ENCODE measurements at regions not wholly inside any gene's neighbourhood (a gene's known extent, or its start where the extent isn't known, plus 50 kb on each side); places are given as distances from the start of the nearest gene placed in this dataset.
"Not testable (repeated sequence)": the region's sequence is repeated elsewhere in the genome, so short reads cannot be mapped to it uniquely, and the experiment has no call there.

DNA sequence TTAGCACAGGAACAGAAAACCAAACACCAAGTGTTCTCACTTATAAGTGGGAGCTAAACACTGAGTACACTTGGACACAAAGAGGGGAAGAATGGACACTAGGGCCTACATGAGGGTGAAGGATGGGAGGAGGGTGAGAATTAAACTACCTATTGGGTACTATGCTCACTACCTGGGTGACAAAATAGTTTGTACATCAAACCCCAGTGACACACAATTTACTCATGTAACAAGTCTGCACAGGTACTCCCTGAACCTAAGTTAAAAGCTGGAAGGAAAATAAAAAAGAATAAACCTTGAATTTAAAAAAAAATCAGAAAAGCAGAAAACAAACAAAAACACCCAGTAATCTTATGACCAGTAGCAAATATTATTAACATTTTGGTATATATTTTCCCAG is 188.6 kb downstream of the TFAP2B start:
- H2AFZ ChIP-seq (ENCODE audit: control insufficient read depth, low read depth, low read length): no peak overlapping the region
- POLR2A ChIA-PET: no interaction called here
- BruUV-seq (replicated peaks): no TSS peak
- no peaks in the 10 kb centered on the region for H3K27me3 ChIP-seq (replicated peaks in 1 of 2; ENCODE audit: control insufficient read depth in 2 of 2, insufficient read depth in 2 of 2, low read length in 1 of 2)
- H3K79me2 ChIP-seq (ENCODE audit: control insufficient read depth, insufficient read depth, low read length): no peaks in the 10 kb centered on the region
- no peak overlapping the region for H3K4me3 ChIP-seq
- H3K9ac ChIP-seq (ENCODE audit: control insufficient read depth, insufficient read depth, low read length): no peak overlapping the region
- TF ChIP-seq RAD51 (IDR thresholded peaks at IDR 0.05) (no peak), TAF1 (IDR thresholded peaks at IDR 0.05; ENCODE audit: borderline replicate concordance, low read depth, low read length) (no peak), PAX8 (IDR thresholded peaks at IDR 0.05) (no peak), SMARCA5 (IDR thresholded peaks at IDR 0.05) (no peak)
- TF ChIP-seq, protein P1, sequence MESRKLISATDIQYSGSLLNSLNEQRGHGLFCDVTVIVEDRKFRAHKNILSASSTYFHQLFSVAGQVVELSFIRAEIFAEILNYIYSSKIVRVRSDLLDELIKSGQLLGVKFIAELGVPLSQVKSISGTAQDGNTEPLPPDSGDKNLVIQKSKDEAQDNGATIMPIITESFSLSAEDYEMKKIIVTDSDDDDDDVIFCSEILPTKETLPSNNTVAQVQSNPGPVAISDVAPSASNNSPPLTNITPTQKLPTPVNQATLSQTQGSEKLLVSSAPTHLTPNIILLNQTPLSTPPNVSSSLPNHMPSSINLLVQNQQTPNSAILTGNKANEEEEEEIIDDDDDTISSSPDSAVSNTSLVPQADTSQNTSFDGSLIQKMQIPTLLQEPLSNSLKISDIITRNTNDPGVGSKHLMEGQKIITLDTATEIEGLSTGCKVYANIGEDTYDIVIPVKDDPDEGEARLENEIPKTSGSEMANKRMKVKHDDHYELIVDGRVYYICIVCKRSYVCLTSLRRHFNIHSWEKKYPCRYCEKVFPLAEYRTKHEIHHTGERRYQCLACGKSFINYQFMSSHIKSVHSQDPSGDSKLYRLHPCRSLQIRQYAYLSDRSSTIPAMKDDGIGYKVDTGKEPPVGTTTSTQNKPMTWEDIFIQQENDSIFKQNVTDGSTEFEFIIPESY (IDR thresholded peaks at IDR 0.05): no peak
- TF ChIP-seq, protein P2, sequence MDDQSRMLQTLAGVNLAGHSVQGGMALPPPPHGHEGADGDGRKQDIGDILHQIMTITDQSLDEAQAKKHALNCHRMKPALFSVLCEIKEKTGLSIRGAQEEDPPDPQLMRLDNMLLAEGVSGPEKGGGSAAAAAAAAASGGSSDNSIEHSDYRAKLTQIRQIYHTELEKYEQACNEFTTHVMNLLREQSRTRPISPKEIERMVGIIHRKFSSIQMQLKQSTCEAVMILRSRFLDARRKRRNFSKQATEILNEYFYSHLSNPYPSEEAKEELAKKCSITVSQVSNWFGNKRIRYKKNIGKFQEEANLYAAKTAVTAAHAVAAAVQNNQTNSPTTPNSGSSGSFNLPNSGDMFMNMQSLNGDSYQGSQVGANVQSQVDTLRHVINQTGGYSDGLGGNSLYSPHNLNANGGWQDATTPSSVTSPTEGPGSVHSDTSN (IDR thresholded peaks at IDR 0.05; ENCODE audit: insufficient replicate concordance, low read depth, low read length): no peak
- TF ChIP-seq, protein P3, sequence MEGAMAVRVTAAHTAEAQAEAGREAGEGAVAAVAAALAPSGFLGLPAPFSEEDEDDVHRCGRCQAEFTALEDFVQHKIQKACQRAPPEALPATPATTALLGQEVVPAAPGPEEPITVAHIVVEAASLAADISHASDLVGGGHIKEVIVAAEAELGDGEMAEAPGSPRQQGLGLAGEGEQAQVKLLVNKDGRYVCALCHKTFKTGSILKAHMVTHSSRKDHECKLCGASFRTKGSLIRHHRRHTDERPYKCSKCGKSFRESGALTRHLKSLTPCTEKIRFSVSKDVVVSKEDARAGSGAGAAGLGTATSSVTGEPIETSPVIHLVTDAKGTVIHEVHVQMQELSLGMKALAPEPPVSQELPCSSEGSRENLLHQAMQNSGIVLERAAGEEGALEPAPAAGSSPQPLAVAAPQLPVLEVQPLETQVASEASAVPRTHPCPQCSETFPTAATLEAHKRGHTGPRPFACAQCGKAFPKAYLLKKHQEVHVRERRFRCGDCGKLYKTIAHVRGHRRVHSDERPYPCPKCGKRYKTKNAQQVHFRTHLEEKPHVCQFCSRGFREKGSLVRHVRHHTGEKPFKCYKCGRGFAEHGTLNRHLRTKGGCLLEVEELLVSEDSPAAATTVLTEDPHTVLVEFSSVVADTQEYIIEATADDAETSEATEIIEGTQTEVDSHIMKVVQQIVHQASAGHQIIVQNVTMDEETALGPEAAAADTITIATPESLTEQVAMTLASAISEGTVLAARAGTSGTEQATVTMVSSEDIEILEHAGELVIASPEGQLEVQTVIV (IDR thresholded peaks at IDR 0.05; ENCODE audit: borderline replicate concordance, partially characterized antibody): no peak
- H3K4me2 ChIP-seq (ENCODE audit: control insufficient read depth, insufficient read depth): no peak overlapping the region
- H3K36me3 ChIP-seq (ENCODE audit: control insufficient read depth in 2 of 2, insufficient read depth in 2 of 2, low read length in 1 of 2): no peaks in the 10 kb centered on the region
- no peaks in the 10 kb centered on the region for H4K20me1 ChIP-seq (ENCODE audit: control insufficient read depth, insufficient read depth)
- H3K9me3 ChIP-seq (replicated peaks; ENCODE audit: control insufficient read depth, insufficient read depth, low read length): no peaks in the 10 kb centered on the region
- no peak for FAIRE-seq
- SMC1A ChIA-PET (ENCODE audit: uncharacterized antibody, unreplicated experiment): no interaction called here
- CTCF ChIA-PET: no interaction called here
- no peak for DNase-seq (ENCODE audit: low read depth, low spot score)
- RAD21 ChIA-PET (ENCODE audit: unreplicated experiment): no interaction called here
- no peak for ATAC-seq
- no peaks in the 10 kb centered on the region for H3K4me1 ChIP-seq (ENCODE audit: control insufficient read depth, insufficient read depth, low read length)
- in situ Hi-C loops (cut with MboI): no loop called here
- no peak overlapping the region for H3K27ac ChIP-seq (ENCODE audit: control insufficient read depth, insufficient read depth)
- intact Hi-C loops (cut with micrococcal nuclease; ENCODE audit: unreplicated experiment): no loop called here

DNA sequence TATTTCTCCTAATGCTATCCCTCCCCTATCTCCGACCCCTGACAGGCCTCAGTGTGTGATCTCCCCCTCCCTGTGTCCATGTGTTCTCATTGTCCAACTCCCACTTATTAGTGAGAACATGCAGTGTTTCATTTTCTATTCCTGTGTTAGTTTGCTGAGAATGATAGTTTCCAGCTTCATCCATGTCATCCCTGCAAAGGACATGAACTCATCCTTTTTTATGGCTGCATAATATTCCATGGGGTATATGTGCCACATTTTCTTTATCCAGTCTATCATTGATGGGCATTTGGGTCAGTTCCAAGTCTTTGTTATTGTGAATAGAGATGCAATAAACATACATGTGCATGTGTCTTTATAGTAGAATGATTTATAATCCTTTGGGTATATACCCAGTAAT is 190.0 kb downstream of the TFAP2B start:
- 0% methylated on average over 1 of the region's 1 CpG for WGBS (ENCODE audit: insufficient coverage, insufficient replicate concordance, low lambda C conversion rate, missing lambda C conversion rate)
- H3K9ac ChIP-seq (ENCODE audit: control insufficient read depth, insufficient read depth, low read length); H4K20me1 ChIP-seq (ENCODE audit: control insufficient read depth, insufficient read depth); H3K4me2 ChIP-seq (ENCODE audit: control insufficient read depth, insufficient read depth); H3K27me3 ChIP-seq (replicated peaks in 1 of 2; ENCODE audit: control insufficient read depth in 2 of 2, insufficient read depth in 2 of 2, low read length in 1 of 2); DNase-seq (ENCODE audit: low read depth, low spot score); POLR2A ChIA-PET; H3K27ac ChIP-seq (ENCODE audit: control insufficient read depth, insufficient read depth); H2AFZ ChIP-seq (ENCODE audit: control insufficient read depth, low read depth, low read length); H3K36me3 ChIP-seq (ENCODE audit: control insufficient read depth in 2 of 2, insufficient read depth in 2 of 2, low read length in 1 of 2); intact Hi-C loops (cut with micrococcal nuclease; ENCODE audit: unreplicated experiment); FAIRE-seq; in situ Hi-C loops (cut with MboI); BruUV-seq (replicated peaks); H3K79me2 ChIP-seq (ENCODE audit: control insufficient read depth, insufficient read depth, low read length); RAD21 ChIA-PET (ENCODE audit: unreplicated experiment); ATAC-seq; H3K4me3 ChIP-seq; SMC1A ChIA-PET (ENCODE audit: uncharacterized antibody, unreplicated experiment); H3K9me3 ChIP-seq (replicated peaks; ENCODE audit: control insufficient read depth, insufficient read depth, low read length); H3K4me1 ChIP-seq (ENCODE audit: control insufficient read depth, insufficient read depth, low read length): not testable (repeated sequence)
- CTCF ChIA-PET: interaction anchor here (0.6 kb wide), 1 partner anchor 352 kb away, joined by 3 read pairs; no protein-coding TSS in a partner anchor

All from GM12878 (cell line).